Endothelial cell (in vitro differentiated cells): ENCODE measurements at regions not wholly inside any gene's neighbourhood (a gene's known extent, or its start where the extent isn't known, plus 50 kb on each side); places are given as distances from the start of the nearest gene placed in this dataset.

ENCODE experiments used
- DNase-seq: peaks from one replicate; pipeline ENCODE4 v3.0.0; 2021; ENCODE audit warnings: low spot score
- H3K27ac Mint-ChIP-seq: one replicate; pipeline ENCODE4 v1.8.0; 2021; ENCODE audit warnings: mixed read lengths, inconsistent platforms; ENCODE audit not compliant: unreplicated experiment
- H3K27me3 Mint-ChIP-seq: one replicate; pipeline ENCODE4 v1.8.0; 2021; ENCODE audit warnings: mild to moderate bottlenecking, moderate library complexity, mixed read lengths, inconsistent platforms; ENCODE audit not compliant: unreplicated experiment
- H3K36me3 Mint-ChIP-seq: one replicate; pipeline ENCODE4 v1.8.0; 2021; ENCODE audit warnings: mild to moderate bottlenecking, low read depth, mixed read lengths, inconsistent platforms; ENCODE audit not compliant: unreplicated experiment
- H3K4me1 Mint-ChIP-seq: one replicate; pipeline ENCODE4 v1.8.0; 2021; ENCODE audit warnings: mild to moderate bottlenecking, mixed read lengths, inconsistent platforms; ENCODE audit not compliant: unreplicated experiment
- H3K4me3 Mint-ChIP-seq: one replicate; pipeline ENCODE4 v1.8.0; 2021; ENCODE audit warnings: mild to moderate bottlenecking, mixed read lengths, inconsistent platforms; ENCODE audit not compliant: unreplicated experiment
- H3K9me3 Mint-ChIP-seq: one replicate; pipeline ENCODE4 v1.8.0; 2021; ENCODE audit warnings: mixed read lengths, inconsistent platforms; ENCODE audit not compliant: unreplicated experiment
- CTCF ChIP-seq: fragments of 200-600 bp; sonication (generic); IDR thresholded peaks from one replicate; pipeline ENCODE4 v1.5.0; 2021; ENCODE audit warnings: antibody characterized with exemption; ENCODE audit not compliant: unreplicated experiment

- peaks cover 5% of the 10 kb centered on the region for H3K36me3 Mint-ChIP-seq
- no peak for TF ChIP-seq CTCF
- H3K9me3 Mint-ChIP-seq: no peaks in the 10 kb centered on the region
- no peak for DNase-seq
- peaks cover 12% of the 10 kb centered on the region for H3K4me1 Mint-ChIP-seq
- no peaks in the 10 kb centered on the region for H3K27me3 Mint-ChIP-seq
- no peak overlapping the region for H3K4me3 Mint-ChIP-seq
- H3K27ac Mint-ChIP-seq: no peak overlapping the region
Measured at GRCh38 chr15:58271410-58271809, 133.2 kb downstream of the AQP9 start.

- no peak overlapping the region for H3K4me3 Mint-ChIP-seq
- no peaks in the 10 kb centered on the region for H3K27me3 Mint-ChIP-seq
- peaks cover 12% of the 10 kb centered on the region for H3K4me1 Mint-ChIP-seq
- no peaks in the 10 kb centered on the region for H3K9me3 Mint-ChIP-seq
- DNase-seq: no peak
- no peak overlapping the region for H3K27ac Mint-ChIP-seq
- peaks cover 5% of the 10 kb centered on the region for H3K36me3 Mint-ChIP-seq
- no peak for TF ChIP-seq CTCF
Measured at GRCh38 chr15:58273104-58273503, 134.9 kb downstream of the AQP9 start.

GRCh38 chr15:58274885-58275284 is 136.7 kb downstream of the AQP9 start:
- no peak for TF ChIP-seq CTCF
- DNase-seq: no peak
- Mint-ChIP-seq H3K4me3 (no peak overlapping the region), H3K27ac (no peak overlapping the region), H3K4me1 (peaks cover 11% of the 10 kb centered on the region), H3K27me3 (peaks cover 1% of the 10 kb centered on the region), H3K9me3 (no peaks in the 10 kb centered on the region), H3K36me3 (peaks cover 5% of the 10 kb centered on the region)

GRCh38 chr15:58275785-58276184 is 137.6 kb downstream of the AQP9 start:
- no peak for DNase-seq
- peaks cover 5% of the 10 kb centered on the region for H3K36me3 Mint-ChIP-seq
- no peaks in the 10 kb centered on the region for H3K9me3 Mint-ChIP-seq
- no peak for TF ChIP-seq CTCF
- H3K4me1 Mint-ChIP-seq: peaks cover 3% of the 10 kb centered on the region
- H3K27me3 Mint-ChIP-seq: peaks cover 1% of the 10 kb centered on the region
- no peak overlapping the region for H3K4me3 Mint-ChIP-seq
- no peak overlapping the region for H3K27ac Mint-ChIP-seq

- DNase-seq: no peak
- no peak for TF ChIP-seq CTCF
- Mint-ChIP-seq H3K27me3 (peaks cover 1% of the 10 kb centered on the region), H3K27ac (no peak overlapping the region), H3K4me1 (peaks cover 3% of the 10 kb centered on the region), H3K36me3 (no peaks in the 10 kb centered on the region), H3K9me3 (no peaks in the 10 kb centered on the region), H3K4me3 (no peak overlapping the region)
Measured at GRCh38 chr15:58276924-58277323, 138.7 kb downstream of the AQP9 start.
